Gastrocnemius medialis (tissue), 4 donors: ENCODE measurements at regions not wholly inside any gene's neighbourhood (a gene's known extent, or its start where the extent isn't known, plus 50 kb on each side); places are given as distances from the start of the nearest gene placed in this dataset.

Experiments used
- POLR2A ChIP-seq, 2 donors: fragments of 450-650 bp; IDR thresholded peaks; one replicate each; pipeline ENCODE4 v1.6.1; 2017; ENCODE audit warnings: antibody characterized with exemption in 2 of 2, mild to moderate bottlenecking in 2 of 2, moderate library complexity in 2 of 2
- TF ChIP-seq, protein P1 (sequence below), 5 experiments: fragments of 450-650 bp in 3 of 5; fragments of 200-600 bp in 2 of 5; sonication (generic) in 2 of 5; IDR thresholded peaks in 4 of 5; conservative IDR thresholded peaks in 1 of 5; 1 replicate in 4 of 5; 2 replicates in 1 of 5; pipeline ENCODE4 v1.5.1; 2016 to 2019; ENCODE audit warnings: antibody characterized with exemption in 5 of 5, mild to moderate bottlenecking in 3 of 5, moderate library complexity in 3 of 5

- TF ChIP-seq, protein P1, sequence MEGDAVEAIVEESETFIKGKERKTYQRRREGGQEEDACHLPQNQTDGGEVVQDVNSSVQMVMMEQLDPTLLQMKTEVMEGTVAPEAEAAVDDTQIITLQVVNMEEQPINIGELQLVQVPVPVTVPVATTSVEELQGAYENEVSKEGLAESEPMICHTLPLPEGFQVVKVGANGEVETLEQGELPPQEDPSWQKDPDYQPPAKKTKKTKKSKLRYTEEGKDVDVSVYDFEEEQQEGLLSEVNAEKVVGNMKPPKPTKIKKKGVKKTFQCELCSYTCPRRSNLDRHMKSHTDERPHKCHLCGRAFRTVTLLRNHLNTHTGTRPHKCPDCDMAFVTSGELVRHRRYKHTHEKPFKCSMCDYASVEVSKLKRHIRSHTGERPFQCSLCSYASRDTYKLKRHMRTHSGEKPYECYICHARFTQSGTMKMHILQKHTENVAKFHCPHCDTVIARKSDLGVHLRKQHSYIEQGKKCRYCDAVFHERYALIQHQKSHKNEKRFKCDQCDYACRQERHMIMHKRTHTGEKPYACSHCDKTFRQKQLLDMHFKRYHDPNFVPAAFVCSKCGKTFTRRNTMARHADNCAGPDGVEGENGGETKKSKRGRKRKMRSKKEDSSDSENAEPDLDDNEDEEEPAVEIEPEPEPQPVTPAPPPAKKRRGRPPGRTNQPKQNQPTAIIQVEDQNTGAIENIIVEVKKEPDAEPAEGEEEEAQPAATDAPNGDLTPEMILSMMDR (IDR thresholded peaks at IDR 0.05 in 4 of 5, conservative IDR thresholded peaks at IDR 0.05 in 1 of 5): no peak
- no peak for TF ChIP-seq POLR2A (IDR thresholded peaks at IDR 0.05)
These were observed 235.8 kb downstream of the NEDD1 start for GRCh38 chr12:97142737-97143410.
